ENCODE measurements at regions not wholly inside any gene's neighbourhood (a gene's known extent, or its start where the extent isn't known, plus 50 kb on each side); places are given as distances from the start of the nearest gene placed in this dataset. TPM values are rescaled to one million over a fixed set of nuclear protein-coding genes. Genes with fewer than 3 reads are reported as not detected.

Small RNA genes lying in the stretch of these regions (small RNA-seq; reads per million reads assigned to genes)
- gene RN7SL28P = not detected

All from Karpas-422 (cell line).